ENCODE measurements at regions not wholly inside any gene's neighbourhood (a gene's known extent, or its start where the extent isn't known, plus 50 kb on each side); places are given as distances from the start of the nearest gene placed in this dataset.

GRCh38 chr2:128554151-128554769 lies 235.6 kb upstream of the HS6ST1 start:
- DNase-seq (ENCODE audit: low spot score): no peak

GRCh38 chr2:128555433-128555832 lies 236.8 kb upstream of the HS6ST1 start:
- DNase-seq (ENCODE audit: low spot score): no peak

- DNase-seq (ENCODE audit: low spot score): no peak
Observed at GRCh38 chr2:128556089-128556488, 237.4 kb upstream of the HS6ST1 start.

- no peak for DNase-seq (ENCODE audit: low spot score)
Observed at GRCh38 chr2:128556633-128557032, 238.0 kb upstream of the HS6ST1 start.

GRCh38 chr2:128557069-128557468 lies 238.4 kb upstream of the HS6ST1 start:
- no peak for DNase-seq (ENCODE audit: low spot score)

GRCh38 chr2:128557831-128558241 lies 239.2 kb upstream of the HS6ST1 start:
- DNase-seq (ENCODE audit: low spot score): no peak

GRCh38 chr2:128558441-128558840 lies 239.8 kb upstream of the HS6ST1 start:
- no peak for DNase-seq (ENCODE audit: low spot score)

GRCh38 chr2:128558895-128559532 lies 240.3 kb upstream of the HS6ST1 start:
- no peak for DNase-seq (ENCODE audit: low spot score)

- no peak for DNase-seq (ENCODE audit: low spot score)
Observed at GRCh38 chr2:128559533-128560515, 241.2 kb upstream of the HS6ST1 start.

GRCh38 chr2:128560718-128561117 lies 242.1 kb upstream of the HS6ST1 start:
- DNase-seq (ENCODE audit: low spot score): no peak

GRCh38 chr2:128562471-128563347 lies 244.0 kb upstream of the HS6ST1 start:
- no peak for DNase-seq (ENCODE audit: low spot score)

GRCh38 chr2:128563348-128563687 lies 244.7 kb upstream of the HS6ST1 start:
- DNase-seq (ENCODE audit: low spot score): no peak

GRCh38 chr2:128564131-128564530 lies 245.5 kb upstream of the HS6ST1 start:
- no peak for DNase-seq (ENCODE audit: low spot score)

GRCh38 chr2:128564551-128564950 lies 245.9 kb upstream of the HS6ST1 start:
- DNase-seq (ENCODE audit: low spot score): no peak

- no peak for DNase-seq (ENCODE audit: low spot score)
Observed at GRCh38 chr2:128565441-128565840, 246.8 kb upstream of the HS6ST1 start.

- DNase-seq (ENCODE audit: low spot score): no peak
Observed at GRCh38 chr2:128566671-128567070, 248.0 kb upstream of the HS6ST1 start.

- DNase-seq (ENCODE audit: low spot score): no peak
Observed at GRCh38 chr2:128568106-128568505, 249.4 kb upstream of the HS6ST1 start.

- no peak for DNase-seq (ENCODE audit: low spot score)
Observed at GRCh38 chr2:128573116-128573515, 254.4 kb upstream of the HS6ST1 start.

GRCh38 chr2:128573531-128573930 lies 254.9 kb upstream of the HS6ST1 start:
- DNase-seq (ENCODE audit: low spot score): no peak

GRCh38 chr2:128577141-128577930 lies 258.7 kb upstream of the HS6ST1 start:
- no peak for DNase-seq (ENCODE audit: low spot score)
